ENCODE measurements at regions not wholly inside any gene's neighbourhood (a gene's known extent, or its start where the extent isn't known, plus 50 kb on each side); places are given as distances from the start of the nearest gene placed in this dataset.

- no peak for DNase-seq (ENCODE audit: low read depth in 1 of 2, low spot score in 1 of 2)
These were observed 144.5 kb downstream of the NAV1 start for GRCh38 chr1:201683397-201683796.

DNA sequence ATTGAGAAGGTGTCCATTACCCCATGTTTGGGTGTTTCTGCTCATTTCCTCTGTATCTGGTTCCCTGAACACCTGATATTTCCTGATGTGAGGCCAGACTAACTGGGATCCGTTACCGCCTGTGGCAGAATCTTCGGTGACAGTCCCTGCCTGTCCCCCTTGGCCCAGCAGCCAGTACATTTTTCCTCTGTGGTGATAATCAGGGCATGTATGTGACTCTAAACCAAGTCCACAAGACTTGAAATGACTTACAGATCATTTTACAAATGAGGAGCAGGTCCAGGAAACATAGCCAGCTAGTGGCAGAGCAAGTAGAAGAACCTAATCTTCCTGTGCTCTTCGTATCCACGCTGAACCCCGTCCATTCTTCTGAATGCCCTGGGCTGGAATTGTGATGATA, 143.5 kb upstream of the IPO9 start:
- DNase-seq (ENCODE audit: low read depth in 1 of 2, low spot score in 1 of 2), result no peak

- DNase-seq (ENCODE audit: low read depth in 1 of 2, low spot score in 1 of 2), result no peak
These were observed 142.1 kb upstream of the IPO9 start for GRCh38 chr1:201686714-201687455.

DNA sequence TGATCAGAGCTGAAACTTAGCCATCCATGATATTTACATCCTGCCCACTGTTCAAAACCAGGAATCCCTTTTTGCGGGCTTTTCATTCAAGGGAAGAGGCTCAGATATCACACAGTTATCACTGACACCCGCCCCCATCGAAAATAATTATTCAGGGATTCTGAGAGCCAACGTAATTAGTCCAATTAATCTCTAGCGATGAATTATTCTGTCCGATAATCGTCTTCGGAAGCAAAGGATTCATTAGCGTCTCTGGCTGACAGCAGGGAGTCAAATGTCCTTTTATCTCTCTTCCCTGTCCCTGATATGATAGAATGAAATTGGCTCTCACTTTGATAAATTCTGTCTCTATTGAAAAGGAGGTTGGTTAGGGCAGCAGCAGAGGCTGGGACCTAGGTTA, 140.4 kb upstream of the IPO9 start:
- no peak for DNase-seq (ENCODE audit: low read depth in 1 of 2, low spot score in 1 of 2)

- DNase-seq (ENCODE audit: low read depth in 1 of 2, low spot score in 1 of 2), result no peak
These were observed 139.3 kb upstream of the IPO9 start for GRCh38 chr1:201689647-201690046.

DNA sequence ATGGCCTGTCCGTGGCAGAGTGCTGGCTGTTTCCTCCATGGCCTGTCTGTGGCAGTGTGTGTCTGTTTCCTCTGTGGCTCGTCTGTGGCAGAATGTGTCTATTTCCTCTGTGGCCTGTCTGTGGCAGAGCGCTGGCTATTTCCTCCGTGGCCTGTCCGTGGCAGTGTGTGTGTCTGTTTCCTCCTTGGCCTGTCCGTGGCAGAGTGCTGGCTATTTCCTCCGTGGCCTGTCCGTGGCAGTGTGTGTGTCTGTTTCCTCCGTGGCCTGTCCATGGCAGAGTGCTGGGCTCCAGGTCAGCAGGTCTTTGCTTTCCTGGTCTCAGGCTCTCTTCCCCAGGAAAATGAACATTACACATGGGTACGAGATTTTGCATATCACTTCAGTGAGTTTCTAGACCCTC, 138.4 kb upstream of the IPO9 start:
- no peak for DNase-seq (ENCODE audit: low read depth in 1 of 2, low spot score in 1 of 2)

DNA sequence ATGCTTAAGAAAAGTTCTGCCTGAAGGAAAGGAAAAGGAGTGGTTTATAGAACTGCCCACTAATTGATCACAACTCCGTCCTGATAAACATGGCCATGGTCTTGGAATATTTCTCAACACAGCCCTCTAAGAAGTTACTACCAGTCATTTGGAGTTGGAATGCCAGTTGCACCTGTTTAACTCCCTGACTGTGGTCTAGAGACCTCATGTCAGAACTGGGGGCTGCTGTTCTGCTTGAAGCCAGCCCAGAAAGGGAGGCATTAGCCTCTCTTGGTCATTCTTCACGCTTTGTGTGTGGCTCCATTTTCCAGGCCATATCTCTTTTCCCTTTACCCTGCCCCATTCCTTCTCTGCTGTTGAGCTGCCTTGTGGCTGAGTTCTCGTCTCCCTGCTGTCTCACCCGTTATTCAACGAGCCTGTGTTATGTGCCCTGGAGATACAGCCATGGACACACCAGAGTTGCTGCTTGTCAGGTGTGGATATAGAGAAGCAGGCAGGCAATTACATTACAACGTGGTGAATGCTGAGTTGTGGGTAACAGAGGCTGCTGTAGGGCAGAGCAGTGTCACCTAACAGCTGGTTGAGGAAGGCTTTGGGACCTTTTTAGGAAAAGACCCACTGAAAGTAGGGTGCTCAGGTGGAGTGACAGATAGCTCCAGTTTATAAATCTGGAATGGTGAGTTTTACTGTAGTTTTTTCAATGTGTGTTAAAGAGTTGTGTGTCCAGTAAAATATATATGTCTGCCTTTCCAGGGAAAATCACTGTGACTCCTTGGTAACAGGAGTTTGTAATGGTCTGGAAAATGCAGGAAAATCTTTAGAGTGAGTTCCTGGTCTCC, 137.0 kb upstream of the IPO9 start:
- no peak for DNase-seq (ENCODE audit: low read depth in 1 of 2, low spot score in 1 of 2)

DNA sequence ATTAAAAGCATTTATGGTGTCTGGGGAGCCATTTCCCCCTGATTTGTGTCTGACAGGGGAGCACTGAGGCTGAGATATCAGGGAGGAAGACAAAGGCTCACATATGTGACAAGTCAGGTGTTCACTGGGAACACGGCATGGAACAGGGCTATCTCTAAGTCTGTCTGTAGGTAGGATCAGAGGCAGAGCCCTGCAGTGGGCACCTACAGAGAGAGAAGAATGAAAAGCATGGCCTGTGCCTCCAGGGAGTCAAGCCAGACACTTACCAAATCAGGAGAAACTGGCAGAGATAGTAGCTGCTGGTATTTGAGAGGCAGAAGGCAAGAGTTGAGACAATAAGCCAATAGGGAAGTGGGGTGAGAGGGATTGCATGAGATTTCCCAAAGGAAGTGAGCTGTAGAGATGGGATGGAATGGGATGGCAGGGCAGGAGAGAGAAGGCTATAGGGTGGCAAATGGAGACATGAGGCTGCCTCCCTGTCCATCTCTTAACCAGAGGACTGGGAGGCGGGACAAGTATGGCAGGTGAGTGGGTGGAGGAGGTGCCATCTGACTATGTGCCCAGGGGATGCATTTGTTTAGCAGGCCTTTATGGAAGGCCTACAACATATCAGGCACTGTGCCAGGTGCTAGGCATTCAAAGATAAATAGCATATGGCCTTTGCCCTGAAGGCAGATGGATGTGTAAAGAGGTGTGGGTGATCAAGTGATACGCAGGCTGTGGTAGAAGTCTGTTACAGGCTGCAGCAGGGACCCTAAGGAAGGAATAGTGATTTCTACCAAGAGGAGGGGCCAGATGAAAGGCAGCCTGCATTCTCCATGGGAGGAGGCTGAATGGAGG, 136.2 kb upstream of the IPO9 start:
- no peak for DNase-seq (ENCODE audit: low read depth in 1 of 2, low spot score in 1 of 2)

GRCh38 chr1:201693890-201694607, 134.9 kb upstream of the IPO9 start:
- DNase-seq (ENCODE audit: low read depth in 1 of 2, low spot score in 1 of 2), result no peak

GRCh38 chr1:201694608-201695335, 134.2 kb upstream of the IPO9 start:
- DNase-seq (ENCODE audit: low read depth in 1 of 2, low spot score in 1 of 2), result no peak

GRCh38 chr1:201695607-201696006, 133.3 kb upstream of the IPO9 start:
- DNase-seq (ENCODE audit: low read depth in 1 of 2, low spot score in 1 of 2), result no peak

- no peak for DNase-seq (ENCODE audit: low read depth in 1 of 2, low spot score in 1 of 2)
These were observed 132.7 kb upstream of the IPO9 start for GRCh38 chr1:201696217-201696761.

GRCh38 chr1:201697174-201697573, 131.8 kb upstream of the IPO9 start:
- no peak for DNase-seq (ENCODE audit: low read depth in 1 of 2, low spot score in 1 of 2)

DNA sequence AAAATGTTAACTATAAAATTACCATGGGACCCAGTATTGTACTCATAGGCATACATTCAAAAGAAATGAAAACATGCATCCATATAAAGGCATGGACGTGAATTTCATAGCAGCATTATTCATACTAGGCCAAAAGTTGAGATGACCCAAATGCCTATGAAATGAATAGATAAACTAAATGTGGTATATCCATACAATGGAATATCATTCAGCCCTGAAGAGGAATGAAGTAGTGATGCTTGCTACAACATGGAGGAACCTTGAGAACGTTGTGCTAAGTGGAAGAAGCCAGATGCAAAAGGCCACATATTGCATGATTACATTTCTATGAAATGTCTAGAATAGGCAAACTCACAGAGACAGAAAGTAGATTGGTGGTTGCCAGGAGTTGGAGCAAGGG, 127.1 kb upstream of the IPO9 start:
- no peak for DNase-seq (ENCODE audit: low read depth in 1 of 2, low spot score in 1 of 2)

- no peak for DNase-seq (ENCODE audit: low read depth in 1 of 2, low spot score in 1 of 2)
These were observed 126.0 kb upstream of the IPO9 start for GRCh38 chr1:201702936-201703335.

DNA sequence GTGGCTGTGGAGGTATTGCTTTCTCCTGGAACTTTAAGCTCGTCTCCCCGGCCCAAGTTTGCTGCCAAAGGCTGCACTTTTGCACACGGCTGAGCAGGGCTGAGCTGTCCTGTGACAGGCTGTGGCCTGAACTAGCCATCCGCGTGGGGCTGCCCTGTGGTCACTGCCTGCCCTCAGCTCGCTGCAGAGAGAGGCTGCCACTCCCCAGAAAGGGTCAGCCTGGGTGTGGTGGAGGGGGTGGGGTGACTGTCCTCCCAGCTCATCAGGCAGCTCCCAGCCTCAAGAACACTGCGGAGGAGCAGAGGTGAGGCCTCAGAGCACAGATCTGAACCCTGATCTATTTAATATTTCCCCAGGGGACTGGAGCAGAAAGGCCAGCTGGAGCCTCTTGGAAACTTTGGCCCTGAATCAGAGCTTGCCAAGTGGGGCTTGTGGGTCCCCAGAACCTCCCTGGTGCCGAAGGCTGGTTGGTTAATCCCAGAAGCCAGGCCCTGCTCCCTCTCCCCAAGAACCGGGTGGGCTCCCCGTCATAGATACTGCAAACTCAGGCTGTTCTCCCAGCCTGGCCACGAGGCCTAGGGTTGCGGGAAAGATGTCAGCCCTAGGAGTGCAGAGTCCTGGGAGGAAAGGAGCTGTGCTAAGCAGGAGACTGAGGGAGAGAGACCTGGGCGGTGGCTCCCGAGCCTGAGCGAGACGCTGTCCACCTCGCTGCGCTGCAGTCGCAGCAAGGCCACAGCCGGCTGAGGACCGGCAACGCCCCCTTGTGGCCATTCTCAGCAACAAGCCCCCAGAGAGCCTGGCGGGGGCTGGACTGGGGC, 125.1 kb upstream of the IPO9 start:
- DNase-seq (ENCODE audit: low read depth in 1 of 2, low spot score in 1 of 2), result peak; percentile 23 to 31

DNA sequence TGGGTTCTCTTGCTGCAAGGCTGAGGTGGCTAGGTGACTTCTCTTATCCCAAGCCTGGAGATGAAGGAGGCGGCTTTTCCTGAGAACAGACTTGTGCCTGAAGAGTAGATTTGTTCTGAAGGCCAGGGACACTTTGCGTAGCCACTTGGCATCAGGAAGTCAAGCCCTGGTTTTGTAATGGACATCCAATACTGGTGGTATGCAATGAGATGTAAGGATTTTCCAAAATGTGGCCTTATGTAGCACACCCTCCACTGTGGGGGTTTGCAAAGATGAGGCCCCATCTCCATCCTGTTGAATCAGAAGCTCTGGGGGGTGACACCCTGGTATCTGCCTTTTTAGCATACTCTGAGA, 124.5 kb upstream of the IPO9 start:
- DNase-seq (ENCODE audit: low read depth in 1 of 2, low spot score in 1 of 2), result no peak

DNA sequence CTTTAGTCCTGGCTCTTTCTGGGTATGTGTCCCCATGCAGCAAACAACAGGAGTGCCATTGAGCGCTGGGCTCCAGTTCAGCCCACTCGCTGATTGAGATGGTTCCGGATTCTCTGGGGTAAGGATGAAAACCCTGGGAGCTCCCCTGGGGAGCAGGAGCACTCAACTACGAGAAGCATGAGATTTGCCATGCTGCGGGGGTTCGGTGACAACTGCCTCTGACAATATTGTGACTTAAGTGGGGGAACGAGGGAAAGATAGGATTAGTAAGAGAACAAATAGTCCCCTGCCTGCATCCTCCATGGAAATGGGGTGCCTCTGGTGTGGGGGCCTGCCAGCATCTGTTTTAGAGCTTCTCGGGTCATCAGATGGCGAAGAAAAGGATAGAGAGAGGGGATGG, 123.6 kb upstream of the IPO9 start:
- no peak for DNase-seq (ENCODE audit: low read depth in 1 of 2, low spot score in 1 of 2)

GRCh38 chr1:201706109-201706508, 122.8 kb upstream of the IPO9 start:
- no peak for DNase-seq (ENCODE audit: low read depth in 1 of 2, low spot score in 1 of 2)

All from activated T-helper 1 cell treated with anti-CD3 and anti-CD28 coated beads, Interleukin-2, amount 50 U/mL, for 16 hours (primary cell).